NAMALWA (cell line): ENCODE measurements at regions not wholly inside any gene's neighbourhood (a gene's known extent, or its start where the extent isn't known, plus 50 kb on each side); places are given as distances from the start of the nearest gene placed in this dataset.

Source experiments
- DNase-seq: peaks from one replicate; pipeline ENCODE4 v3.0.0-alpha.2; 2015; ENCODE audit warnings: low spot score

DNA sequence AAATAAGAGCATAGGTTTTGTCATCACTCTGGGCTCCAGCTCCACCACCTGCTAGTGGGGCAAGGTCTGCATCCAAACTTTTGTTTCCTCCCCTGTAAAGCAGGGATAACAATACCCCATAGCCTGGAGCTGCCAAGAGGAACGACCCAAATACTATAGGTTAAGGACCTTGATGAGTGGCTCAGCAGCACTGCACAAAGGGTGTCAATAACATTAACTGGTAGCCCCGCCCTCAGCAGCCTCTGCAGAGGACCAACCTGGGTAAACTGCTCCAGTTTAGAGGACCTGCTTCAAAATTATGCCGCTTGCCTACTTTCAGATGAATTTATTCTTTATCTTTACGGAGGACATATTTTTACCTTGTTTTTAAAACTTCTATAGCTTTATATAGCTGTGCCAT lies 65.8 kb upstream of the RIOK3 start:
- DNase-seq = no peak

DNA sequence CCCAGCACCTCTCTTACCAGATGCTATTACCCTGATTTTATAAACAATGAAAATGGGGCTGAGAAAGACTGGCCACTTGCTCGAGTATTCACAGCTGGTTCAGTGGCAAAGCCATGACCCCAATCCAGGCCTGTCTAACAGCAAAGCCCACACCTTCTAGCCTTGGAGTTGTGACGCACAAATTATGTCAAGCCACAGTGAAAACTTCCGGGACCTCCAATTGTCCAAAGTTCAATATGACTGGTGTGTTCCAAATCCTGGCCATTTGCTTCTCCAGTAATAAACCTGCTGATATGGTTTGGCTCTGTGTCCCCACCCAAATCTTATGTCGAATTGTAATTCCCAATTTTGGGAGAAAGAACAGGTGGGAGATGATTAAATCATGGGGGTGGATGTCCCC lies 64.7 kb upstream of the RIOK3 start:
- no peak for DNase-seq

DNA sequence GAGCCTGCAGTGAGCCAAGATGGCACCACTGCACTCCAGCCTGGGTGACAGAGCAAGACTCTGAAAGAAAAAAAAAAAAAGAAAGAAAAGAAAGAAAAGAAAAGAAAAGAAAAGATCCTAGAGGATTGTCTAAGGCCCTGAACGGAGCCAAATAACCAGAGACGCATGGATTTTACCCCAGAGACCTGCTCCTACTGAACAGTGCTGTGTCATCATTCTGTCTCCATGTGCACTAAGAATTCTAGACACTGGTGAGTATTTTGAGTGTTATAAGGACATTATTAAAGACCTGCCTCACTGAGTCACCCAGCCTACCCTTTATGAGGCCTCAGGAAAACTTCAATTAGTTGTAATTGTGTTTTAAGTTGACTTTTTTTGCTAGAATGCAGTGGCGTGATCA lies 61.9 kb upstream of the RIOK3 start:
- DNase-seq = no peak

DNA sequence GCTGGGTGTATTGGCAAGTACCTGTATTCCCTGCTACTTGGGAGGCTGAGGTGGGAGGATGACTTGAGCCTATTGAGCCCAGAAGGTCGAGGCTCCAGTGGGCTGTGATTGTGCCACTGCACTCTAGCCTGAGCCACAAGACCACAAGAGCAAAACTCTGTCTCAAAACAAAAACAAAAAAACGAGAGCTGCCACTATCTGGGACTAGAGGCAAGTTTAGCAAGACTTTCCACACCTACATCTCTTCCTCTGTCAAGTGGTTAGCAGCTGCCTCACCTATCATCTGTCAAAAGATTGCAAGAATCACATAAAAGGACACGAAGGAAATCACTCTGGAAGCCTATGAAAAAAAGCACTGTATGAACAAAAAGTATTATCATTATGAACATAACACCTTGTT lies 55.2 kb upstream of the RIOK3 start:
- no peak for DNase-seq

DNA sequence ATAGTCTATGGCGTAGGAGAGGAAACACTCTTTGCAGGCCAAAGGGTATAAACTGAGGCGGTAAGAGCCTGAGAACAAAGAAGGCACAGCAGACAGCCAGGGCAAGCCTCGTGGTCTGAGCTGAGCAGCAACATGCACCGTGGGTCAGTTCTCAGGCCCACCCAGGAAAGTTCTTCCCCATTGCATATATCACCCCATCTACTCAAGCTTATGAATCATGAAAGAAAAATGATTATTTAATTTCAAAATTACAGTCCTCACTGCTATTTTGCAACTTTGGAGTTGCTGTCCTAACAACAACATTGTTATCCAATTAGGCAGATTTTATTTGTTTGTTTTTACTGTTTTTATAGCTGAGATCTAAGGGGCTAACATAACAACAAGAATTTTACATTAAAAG lies 54.7 kb upstream of the RIOK3 start:
- DNase-seq = no peak

DNA sequence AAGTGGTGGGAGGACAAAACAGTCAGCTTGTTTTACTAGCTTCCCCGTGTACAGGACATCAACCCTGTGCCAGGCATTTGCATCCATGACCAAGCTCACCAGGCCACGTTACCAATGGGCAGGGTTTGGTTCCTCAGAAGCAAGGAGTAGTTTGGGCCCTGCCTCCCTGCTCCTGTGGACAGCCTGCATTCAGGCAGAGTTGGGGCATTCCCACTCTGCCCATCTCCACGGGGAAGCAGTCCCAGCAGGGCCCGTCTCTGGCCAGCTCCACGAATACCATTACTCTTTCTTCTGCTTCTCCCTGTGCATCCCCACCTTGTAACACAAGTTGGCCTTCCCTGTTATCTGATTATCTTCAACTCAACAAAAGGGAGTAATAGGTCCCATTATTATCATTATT lies 54.0 kb upstream of the RIOK3 start:
- DNase-seq = no peak

DNA sequence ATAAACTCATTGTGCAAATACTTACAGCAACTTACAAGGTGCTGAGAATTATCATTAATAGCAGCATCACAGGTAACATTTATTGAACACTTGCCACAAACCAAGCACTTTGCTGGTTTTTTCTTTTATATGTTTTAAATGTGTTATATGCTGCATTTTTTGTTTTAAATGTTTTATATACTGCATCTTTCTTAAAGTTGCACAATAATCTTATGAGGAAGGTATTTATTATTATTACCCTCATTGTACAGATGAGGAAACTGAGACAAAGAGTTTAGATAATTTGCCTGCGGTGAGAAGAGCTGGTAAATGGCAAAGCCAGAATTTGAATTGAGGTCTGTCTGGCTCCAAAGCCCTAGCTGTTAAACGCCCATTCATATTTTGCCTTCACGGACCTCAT lies 52.2 kb upstream of the RIOK3 start:
- DNase-seq = no peak

DNA sequence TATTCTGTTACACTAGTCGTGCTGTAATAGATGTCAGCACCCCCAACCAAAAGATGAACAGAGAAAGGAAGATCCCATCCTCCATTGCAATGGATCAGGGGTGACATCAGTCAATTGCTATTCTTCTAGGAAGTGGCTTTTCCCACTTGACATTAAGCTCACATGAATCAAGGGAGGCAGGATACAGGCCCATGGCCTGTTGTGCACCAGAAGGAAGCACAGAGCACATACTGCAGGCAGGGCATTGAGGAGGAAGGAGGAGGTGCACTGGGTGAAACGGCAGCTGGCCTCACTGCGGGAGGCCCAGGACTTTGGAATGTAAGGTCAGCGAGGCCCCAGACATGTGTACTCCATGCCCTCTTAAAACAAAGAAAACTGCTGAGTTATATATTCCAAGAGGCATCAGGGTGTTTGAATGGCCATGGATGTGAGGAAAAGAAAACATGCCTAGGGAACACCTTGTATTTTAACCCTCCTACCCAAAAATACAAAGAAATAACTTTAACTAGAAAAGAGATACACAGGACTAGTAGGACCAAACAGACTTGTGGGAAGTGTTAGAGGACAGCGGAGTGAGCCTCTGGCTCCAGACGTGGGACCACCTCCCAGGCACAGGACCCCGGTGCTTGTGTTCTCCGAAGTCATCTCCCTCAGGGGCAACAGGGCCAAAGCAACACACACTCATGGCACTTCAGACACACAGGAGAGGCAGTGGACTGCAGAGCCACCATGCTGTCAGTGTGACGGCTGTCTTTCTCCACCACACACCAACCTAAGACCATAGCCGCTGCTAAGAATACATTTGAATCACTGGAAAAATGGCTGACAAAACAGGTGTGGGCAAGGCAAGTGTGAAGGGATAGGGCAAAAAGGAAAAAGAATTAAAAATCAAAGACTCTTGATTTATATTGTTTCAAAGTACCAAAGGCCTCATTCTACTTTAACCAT lies 51.4 kb upstream of the RIOK3 start:
- no peak for DNase-seq
